ENCODE measurements at regions not wholly inside any gene's neighbourhood (a gene's known extent, or its start where the extent isn't known, plus 50 kb on each side); places are given as distances from the start of the nearest gene placed in this dataset.

DNA sequence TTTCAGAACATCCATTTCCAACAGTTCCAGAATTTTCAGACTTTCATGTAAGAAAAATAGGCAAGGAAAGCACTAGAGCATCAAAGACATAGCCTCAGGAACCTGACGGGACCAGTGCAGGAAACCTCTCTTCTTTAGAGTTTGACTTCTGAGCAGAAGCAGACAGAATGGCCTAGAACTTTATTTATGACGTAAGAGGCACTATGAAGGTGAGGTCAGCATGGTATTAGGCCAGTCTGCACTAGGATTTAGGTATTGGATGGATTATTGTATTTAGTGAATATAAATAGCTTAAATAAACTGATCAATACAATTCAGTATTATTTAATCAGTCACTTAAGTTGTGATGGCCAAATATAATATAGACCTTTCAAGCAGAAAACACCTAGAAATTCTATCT lies 117.6 kb downstream of the CYRIA start:
- no peak overlapping the region for H3K4me3 ChIP-seq (ENCODE audit: low read depth, low read length)
- TF ChIP-seq, protein P1, sequence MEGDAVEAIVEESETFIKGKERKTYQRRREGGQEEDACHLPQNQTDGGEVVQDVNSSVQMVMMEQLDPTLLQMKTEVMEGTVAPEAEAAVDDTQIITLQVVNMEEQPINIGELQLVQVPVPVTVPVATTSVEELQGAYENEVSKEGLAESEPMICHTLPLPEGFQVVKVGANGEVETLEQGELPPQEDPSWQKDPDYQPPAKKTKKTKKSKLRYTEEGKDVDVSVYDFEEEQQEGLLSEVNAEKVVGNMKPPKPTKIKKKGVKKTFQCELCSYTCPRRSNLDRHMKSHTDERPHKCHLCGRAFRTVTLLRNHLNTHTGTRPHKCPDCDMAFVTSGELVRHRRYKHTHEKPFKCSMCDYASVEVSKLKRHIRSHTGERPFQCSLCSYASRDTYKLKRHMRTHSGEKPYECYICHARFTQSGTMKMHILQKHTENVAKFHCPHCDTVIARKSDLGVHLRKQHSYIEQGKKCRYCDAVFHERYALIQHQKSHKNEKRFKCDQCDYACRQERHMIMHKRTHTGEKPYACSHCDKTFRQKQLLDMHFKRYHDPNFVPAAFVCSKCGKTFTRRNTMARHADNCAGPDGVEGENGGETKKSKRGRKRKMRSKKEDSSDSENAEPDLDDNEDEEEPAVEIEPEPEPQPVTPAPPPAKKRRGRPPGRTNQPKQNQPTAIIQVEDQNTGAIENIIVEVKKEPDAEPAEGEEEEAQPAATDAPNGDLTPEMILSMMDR (IDR thresholded peaks at IDR 0.05; ENCODE audit: low read depth, low read length), result no peak

- no peak overlapping the region for H3K4me3 ChIP-seq (ENCODE audit: low read depth, low read length)
- TF ChIP-seq, protein P1 (IDR thresholded peaks at IDR 0.05; ENCODE audit: low read depth, low read length), result no peak
Measured at GRCh38 chr2:16546128-16546754, 119.4 kb downstream of the CYRIA start.

DNA sequence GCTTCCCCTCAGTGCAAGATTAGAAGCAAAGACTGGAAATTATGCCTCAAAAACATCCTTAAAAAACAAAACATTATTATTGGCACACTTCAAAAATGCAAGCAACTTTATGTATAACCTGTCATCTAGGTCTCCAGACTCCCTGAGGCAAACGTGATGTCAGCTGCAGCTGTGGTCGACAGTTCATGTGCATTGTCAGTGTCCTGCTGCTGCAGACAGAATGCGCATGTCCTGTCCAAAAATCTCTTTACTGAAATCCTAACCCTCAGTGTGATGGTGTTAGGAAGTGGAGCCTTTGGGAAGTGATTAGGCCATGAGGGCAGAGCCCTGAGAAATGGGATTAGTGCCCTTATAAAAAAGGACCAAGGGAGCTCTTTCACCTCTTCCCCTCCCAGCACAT lies 126.9 kb downstream of the CYRIA start:
- TF ChIP-seq, protein P1 (IDR thresholded peaks at IDR 0.05; ENCODE audit: low read depth, low read length), result no peak
- no peak overlapping the region for H3K4me3 ChIP-seq (ENCODE audit: low read depth, low read length)

GRCh38 chr2:16537347-16537746 lies 128.3 kb downstream of the CYRIA start:
- no peak overlapping the region for H3K4me3 ChIP-seq (ENCODE audit: low read depth, low read length)
- TF ChIP-seq, protein P1 (IDR thresholded peaks at IDR 0.05; ENCODE audit: low read depth, low read length), result no peak

DNA sequence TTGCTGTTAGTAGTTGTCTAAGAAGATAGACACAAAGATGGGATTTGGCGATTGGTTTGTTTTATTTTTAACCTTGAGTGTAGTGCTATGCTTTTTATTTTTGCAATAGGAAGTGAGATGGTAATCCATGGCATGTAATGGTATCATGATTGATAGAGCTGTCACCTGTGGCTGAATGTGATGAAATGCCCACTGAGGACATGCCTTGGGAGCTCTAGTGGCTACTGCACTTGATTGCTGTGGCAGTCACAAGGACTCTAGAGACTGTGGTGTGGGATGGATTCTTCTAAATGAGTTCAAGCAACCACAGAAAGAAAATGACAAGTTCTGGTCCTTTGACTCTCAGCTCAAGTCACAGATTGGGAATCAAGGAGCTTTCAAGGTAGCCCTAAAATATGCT lies 139.4 kb downstream of the CYRIA start:
- no peak overlapping the region for H3K4me3 ChIP-seq (ENCODE audit: low read depth, low read length)
- TF ChIP-seq, protein P1 (IDR thresholded peaks at IDR 0.05; ENCODE audit: low read depth, low read length), result no peak

DNA sequence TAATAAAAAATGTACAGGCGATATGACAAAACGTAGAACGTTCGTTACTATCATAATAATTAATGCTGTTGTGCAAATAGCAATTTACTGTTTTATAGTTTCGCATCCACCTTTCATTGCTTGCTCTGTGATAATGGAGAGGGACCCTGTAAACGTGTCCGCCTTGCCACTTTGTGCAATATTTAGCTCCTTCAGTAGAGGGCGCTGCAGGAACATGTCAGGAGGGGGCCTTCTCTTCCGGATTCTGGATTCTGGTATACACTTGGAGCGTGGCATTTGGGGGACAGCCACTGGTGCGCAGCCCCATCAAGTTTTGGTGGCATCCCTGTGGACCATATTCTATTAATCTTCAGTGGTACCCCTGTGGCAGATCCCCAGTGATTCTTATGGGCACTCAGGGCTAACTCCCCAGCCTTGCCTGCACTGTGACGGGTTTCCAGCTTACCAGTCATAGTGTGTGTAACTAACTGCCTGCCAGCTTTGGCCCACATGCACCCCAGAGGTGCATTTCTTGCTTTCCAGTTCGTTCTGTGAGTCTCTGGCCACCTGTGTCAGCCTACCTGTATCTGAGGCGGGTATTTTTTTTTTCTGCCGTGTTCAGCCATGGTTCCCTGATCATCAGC lies 140.3 kb downstream of the CYRIA start:
- TF ChIP-seq, protein P1 (IDR thresholded peaks at IDR 0.05; ENCODE audit: low read depth, low read length), result no peak
- H3K4me3 ChIP-seq (ENCODE audit: low read depth, low read length), result no peak overlapping the region

GRCh38 chr2:16523711-16524110 lies 141.9 kb downstream of the CYRIA start:
- TF ChIP-seq, protein P1 (IDR thresholded peaks at IDR 0.05; ENCODE audit: low read depth, low read length), result no peak
- H3K4me3 ChIP-seq (ENCODE audit: low read depth, low read length), result no peak overlapping the region
